NCI-H187 (cell line): ENCODE measurements at regions not wholly inside any gene's neighbourhood (a gene's known extent, or its start where the extent isn't known, plus 50 kb on each side); places are given as distances from the start of the nearest gene placed in this dataset.

Experiments used
- DNase-seq, 2 experiments: peaks; one replicate each; lab custom pipeline; 2025; lab: John Stamatoyannopoulos, UW

GRCh38 chr4:123807866-123808265 is 411.3 kb downstream of the SPRY1 start:
- DNase-seq: no peak

- no peak for DNase-seq
These were observed 413.3 kb downstream of the SPRY1 start for GRCh38 chr4:123809864-123810263.

GRCh38 chr4:123812066-123812390 is 415.4 kb downstream of the SPRY1 start:
- DNase-seq: no peak

GRCh38 chr4:123813901-123814300 is 417.3 kb downstream of the SPRY1 start:
- DNase-seq: no peak

GRCh38 chr4:123816462-123816861 is 419.9 kb downstream of the SPRY1 start:
- DNase-seq: no peak

GRCh38 chr4:123817025-123817688 is 420.6 kb downstream of the SPRY1 start:
- no peak for DNase-seq

GRCh38 chr4:123819362-123820035 is 422.9 kb downstream of the SPRY1 start:
- no peak for DNase-seq

- DNase-seq: no peak
These were observed 425.3 kb downstream of the SPRY1 start for GRCh38 chr4:123821861-123822260.

GRCh38 chr4:123822353-123822752 is 425.8 kb downstream of the SPRY1 start:
- no peak for DNase-seq

- DNase-seq: no peak
These were observed 426.6 kb downstream of the SPRY1 start for GRCh38 chr4:123823244-123823643.

- DNase-seq: no peak
These were observed 427.9 kb downstream of the SPRY1 start for GRCh38 chr4:123824524-123824923.

GRCh38 chr4:123825596-123826291 is 429.1 kb downstream of the SPRY1 start:
- no peak for DNase-seq

- DNase-seq: no peak
These were observed 430.3 kb downstream of the SPRY1 start for GRCh38 chr4:123826896-123827295.

GRCh38 chr4:123827511-123827910 is 430.9 kb downstream of the SPRY1 start:
- no peak for DNase-seq

- DNase-seq: no peak
These were observed 434.3 kb downstream of the SPRY1 start for GRCh38 chr4:123830930-123831329.

- DNase-seq: no peak
These were observed 435.8 kb downstream of the SPRY1 start for GRCh38 chr4:123832173-123833026.

- no peak for DNase-seq
These were observed 436.6 kb downstream of the SPRY1 start for GRCh38 chr4:123833171-123833643.

GRCh38 chr4:123835831-123836590 is 439.4 kb downstream of the SPRY1 start:
- no peak for DNase-seq

- no peak for DNase-seq
These were observed 440.4 kb downstream of the SPRY1 start for GRCh38 chr4:123836851-123837595.

- no peak for DNase-seq
These were observed 441.9 kb downstream of the SPRY1 start for GRCh38 chr4:123838474-123838873.

- no peak for DNase-seq
These were observed 443.6 kb downstream of the SPRY1 start for GRCh38 chr4:123840197-123840596.
